ENCODE measurements at regions not wholly inside any gene's neighbourhood (a gene's known extent, or its start where the extent isn't known, plus 50 kb on each side); places are given as distances from the start of the nearest gene placed in this dataset.

GRCh38 chr5:124156415-124156996 is 589.9 kb downstream of the ZNF608 start:
- TF ChIP-seq CTCF (conservative IDR thresholded peaks at IDR 0.05; ENCODE audit: low read depth, low read length) (no peak), EZH2 (IDR thresholded peaks at IDR 0.05; ENCODE audit: borderline replicate concordance, low read depth, low read length, poor library complexity, severe bottlenecking) (no peak)
